H1 (cell line): ENCODE measurements at regions not wholly inside any gene's neighbourhood (a gene's known extent, or its start where the extent isn't known, plus 50 kb on each side); places are given as distances from the start of the nearest gene placed in this dataset.

ENCODE experiments used
- CTCF ChIA-PET: fragments of 300-600 bp; sonication (Branson Sonifier 250); formaldehyde crosslinking; loops from one replicate; lab custom pipeline; 2021; ENCODE audit not compliant: partially characterized antibody; lab: Charles Lee
- POLR2A ChIA-PET: fragments of 300-600 bp; sonication (Branson Sonifier 250); formaldehyde crosslinking; loops from one replicate; lab custom pipeline; 2021; ENCODE audit warnings: inconsistent platforms; ENCODE audit not compliant: partially characterized antibody; lab: Charles Lee
- DNase-seq, 2 experiments: peaks; one replicate each; pipeline versions ENCODE4 v3.0.0 to v3.0.0-alpha.2; 2010 to 2022; ENCODE audit warnings: low spot score in 2 of 2, low read depth in 1 of 2, mixed read lengths in 1 of 2
- FAIRE-seq: peaks from 2 replicates; lab custom pipeline; 2011; peaks lifted over from hg19 to GRCh38; lab: Jason Lieb, UNC
- H2AFZ ChIP-seq: 2 replicates; pipeline ENCODE4 v1.8.1; 2012; ENCODE audit warnings: low read length, inconsistent platforms
- H2AK5ac ChIP-seq: 2 replicates; pipeline ENCODE4 v1.6.1; 2013; ENCODE audit warnings: low read depth, low read length
- H2BK120ac ChIP-seq: replicated peaks from 2 replicates; pipeline ENCODE3; 2013; ENCODE audit warnings: low read depth, low read length, inconsistent platforms
- H2BK12ac ChIP-seq: 2 replicates; pipeline ENCODE4 v1.6.1; 2013; ENCODE audit warnings: low read depth, low read length
- H2BK15ac ChIP-seq: 2 replicates; pipeline ENCODE4 v1.6.1; 2013; ENCODE audit warnings: low read length
- H2BK20ac ChIP-seq: 2 replicates; pipeline ENCODE4 v1.6.1; 2013; ENCODE audit warnings: low read length
- H2BK5ac ChIP-seq: 2 replicates; pipeline ENCODE4 v1.6.1; 2013; ENCODE audit warnings: low read depth, low read length
- H3K14ac ChIP-seq: 2 replicates; pipeline ENCODE4 v1.6.1; 2013; ENCODE audit warnings: inconsistent platforms; ENCODE audit not compliant: insufficient read length
- H3K18ac ChIP-seq: 2 replicates; pipeline ENCODE4 v1.6.1; 2013; ENCODE audit warnings: low read length; ENCODE audit errors: extremely low read depth
- H3K23ac ChIP-seq: 2 replicates; pipeline ENCODE4 v1.6.1; 2013; ENCODE audit warnings: inconsistent platforms; ENCODE audit not compliant: insufficient read length
- H3K23me2 ChIP-seq: 2 replicates; pipeline ENCODE4 v1.6.1; 2013; ENCODE audit warnings: low read depth, low read length
- H3K27ac ChIP-seq: 2 replicates; pipeline ENCODE4 v1.6.1; 2011; ENCODE audit warnings: low read depth, low read length, inconsistent platforms
- H3K27me3 ChIP-seq, 4 experiments: replicated peaks in 1 of 4; 1 replicate in 1 of 4; 2 replicates in 3 of 4; pipeline versions ENCODE4 v1.6.1 to v1.8.1; 2011 to 2013; ENCODE audit warnings: low read length in 3 of 4, mild to moderate bottlenecking in 3 of 4, inconsistent platforms in 2 of 4, mixed read lengths in 2 of 4, moderate library complexity in 1 of 4; ENCODE audit not compliant: control insufficient read depth in 3 of 4, insufficient read depth in 3 of 4; ENCODE audit errors: extremely low read depth in 1 of 4
- H3K36me3 ChIP-seq, 4 experiments: 2 replicates each; pipeline versions ENCODE4 v1.6.1 to v1.8.1; 2011 to 2013; ENCODE audit warnings: mild to moderate bottlenecking in 4 of 4, low read length in 3 of 4, moderate library complexity in 2 of 4, control low read depth in 1 of 4, inconsistent platforms in 1 of 4; ENCODE audit not compliant: insufficient read depth in 4 of 4, control insufficient read depth in 2 of 4
- H3K4ac ChIP-seq: replicated peaks from 2 replicates; pipeline ENCODE3; 2013; ENCODE audit warnings: low read length, low read depth, mixed read lengths, inconsistent platforms; ENCODE audit not compliant: insufficient read length
- H3K4me1 ChIP-seq, 4 experiments: replicated peaks in 1 of 4; 1 replicate in 1 of 4; 2 replicates in 3 of 4; pipeline versions ENCODE4 v1.6.1 to v1.8.1; 2011 to 2013; ENCODE audit warnings: low read length in 3 of 4, inconsistent platforms in 2 of 4, mixed read lengths in 1 of 4; ENCODE audit not compliant: insufficient read depth in 4 of 4, control insufficient read depth in 3 of 4
- H3K4me2 ChIP-seq, 2 experiments: 2 replicates each; pipeline versions ENCODE4 v1.6.1 to v1.8.1; 2011 to 2013; ENCODE audit warnings: low read depth in 2 of 2, low read length in 2 of 2, control low read depth in 1 of 2, inconsistent platforms in 1 of 2, mild to moderate bottlenecking in 1 of 2; ENCODE audit not compliant: insufficient read depth in 1 of 2
- H3K4me3 ChIP-seq, 4 experiments: fragments of 200-600, 300-600 bp in 1 of 4; sonication (generic), shearing (Covaris generic), sonication (Bioruptor Twin) in 1 of 4; 2 replicates each; pipeline versions ENCODE4 v1.5.1 to v1.8.1; 2011 to 2016; ENCODE audit warnings: low read length in 4 of 4, low read depth in 3 of 4, control low read depth in 2 of 4, inconsistent platforms in 2 of 4, mild to moderate bottlenecking in 2 of 4, mixed read lengths in 1 of 4, moderate library complexity in 1 of 4; ENCODE audit not compliant: insufficient read depth in 2 of 4; ENCODE audit errors: extremely low read depth in 1 of 4
- H3K56ac ChIP-seq: replicated peaks from 2 replicates; pipeline ENCODE3; 2013; ENCODE audit warnings: low read depth, mild to moderate bottlenecking, mixed read lengths, low read length, inconsistent platforms; ENCODE audit not compliant: insufficient read length
- H3K79me1 ChIP-seq: 2 replicates; pipeline ENCODE4 v1.6.1; 2013; ENCODE audit warnings: low read depth, low read length, control low read depth
- H3K79me2 ChIP-seq, 2 experiments: 2 replicates each; pipeline versions ENCODE4 v1.6.1 to v1.8.1; 2012 to 2013; ENCODE audit warnings: low read length in 2 of 2, mild to moderate bottlenecking in 2 of 2, inconsistent platforms in 1 of 2; ENCODE audit not compliant: insufficient read depth in 2 of 2, control insufficient read depth in 1 of 2
- H3K9ac ChIP-seq, 4 experiments: replicated peaks in 1 of 4; 1 replicate in 1 of 4; 2 replicates in 3 of 4; pipeline versions ENCODE4 v1.6.1 to v1.8.1; 2011 to 2013; ENCODE audit warnings: low read depth in 3 of 4, low read length in 3 of 4, control low read depth in 2 of 4, mild to moderate bottlenecking in 2 of 4, moderate library complexity in 2 of 4, inconsistent platforms in 1 of 4; ENCODE audit errors: extremely low read depth in 1 of 4
- H3K9me3 ChIP-seq, 2 experiments: 2 replicates each; pipeline versions ENCODE4 v1.6.1 to v1.8.1; 2012 to 2013; ENCODE audit warnings: mild to moderate bottlenecking in 2 of 2, moderate library complexity in 2 of 2, control low read depth in 1 of 2, inconsistent platforms in 1 of 2, low read depth in 1 of 2, low read length in 1 of 2, mixed read lengths in 1 of 2; ENCODE audit not compliant: insufficient read depth in 2 of 2
- H4K20me1 ChIP-seq, 2 experiments: replicated peaks in 1 of 2; 2 replicates each; pipeline versions ENCODE3 to v1.8.1; 2011 to 2013; ENCODE audit warnings: inconsistent platforms in 2 of 2, low read length in 2 of 2, mild to moderate bottlenecking in 1 of 2; ENCODE audit not compliant: insufficient read depth in 2 of 2, control insufficient read depth in 1 of 2
- H4K5ac ChIP-seq: 2 replicates; pipeline ENCODE4 v1.6.1; 2013; ENCODE audit warnings: low read length, low read depth, mixed read lengths, inconsistent platforms; ENCODE audit not compliant: insufficient read length
- H4K8ac ChIP-seq: 2 replicates; pipeline ENCODE4 v1.8.0; 2013; ENCODE audit warnings: mild to moderate bottlenecking, moderate library complexity, low read length, inconsistent platforms; ENCODE audit not compliant: insufficient read depth; ENCODE audit errors: extremely low read depth
- H4K91ac ChIP-seq: replicated peaks from 2 replicates; pipeline ENCODE3; 2013; ENCODE audit warnings: low read length, mixed read lengths, inconsistent platforms; ENCODE audit not compliant: insufficient read length
- CHD2 ChIP-seq: IDR thresholded peaks from 2 replicates; pipeline ENCODE4 v1.6.1; 2012; ENCODE audit warnings: low read length, improper control_type of control experiment
- CTCF ChIP-seq, 3 experiments: IDR thresholded peaks; 1 replicate in 2 of 3; 2 replicates in 1 of 3; pipeline versions ENCODE4 v1.5.1 to v1.6.1; 2011; ENCODE audit warnings: low read length in 3 of 3, mild to moderate bottlenecking in 3 of 3, inconsistent platforms in 2 of 3, low read depth in 1 of 3, moderate library complexity in 1 of 3; ENCODE audit not compliant: insufficient read depth in 1 of 3; ENCODE audit errors: control extremely low read depth in 1 of 3
- GABPA ChIP-seq: IDR thresholded peaks from 2 replicates; pipeline ENCODE4 v1.6.1; 2011; ENCODE audit warnings: mild to moderate bottlenecking, low read length, moderate library complexity, borderline replicate concordance; ENCODE audit not compliant: insufficient read depth
- GTF2F1 ChIP-seq: IDR thresholded peaks from 2 replicates; pipeline ENCODE4 v1.6.1; 2012; ENCODE audit warnings: low read depth, low read length, improper control_type of control experiment, borderline replicate concordance
- KDM1A ChIP-seq: fragments of 200-600, 300-600 bp; sonication (generic); IDR thresholded peaks from 2 replicates; pipeline ENCODE4 v1.7.1; 2016; ENCODE audit warnings: mild to moderate bottlenecking, low read length, borderline replicate concordance
- POLR2AphosphoS5 ChIP-seq: IDR thresholded peaks from 2 replicates; pipeline ENCODE4 v1.6.1; 2011; ENCODE audit warnings: low read depth, low read length
- RFX5 ChIP-seq: IDR thresholded peaks from 2 replicates; pipeline ENCODE4 v1.6.1; 2011; ENCODE audit warnings: low read depth, low read length, improper control_type of control experiment, borderline replicate concordance
- RXRA ChIP-seq: IDR thresholded peaks from 2 replicates; pipeline ENCODE4 v1.6.1; 2011; ENCODE audit warnings: low read depth, mild to moderate bottlenecking, low read length, moderate library complexity; ENCODE audit not compliant: insufficient read depth
- SP4 ChIP-seq: IDR thresholded peaks from 2 replicates; pipeline ENCODE4 v1.6.1; 2012; ENCODE audit warnings: low read length, inconsistent platforms
- TAF1 ChIP-seq: IDR thresholded peaks from 2 replicates; pipeline ENCODE4 v1.6.1; 2011; ENCODE audit warnings: mild to moderate bottlenecking, low read depth, low read length
- WGBS, 2 experiments: shearing (Covaris generic) in 1 of 2; methylation state at CpG; one replicate each; pipeline versions ENCODE4 v1.1.6 to v1.1.7; 2013 to 2015; ENCODE audit warnings: low lambda C conversion rate in 2 of 2, mixed read lengths in 2 of 2, inconsistent platforms in 1 of 2, low coverage in 1 of 2, missing lambda C conversion rate in 1 of 2; ENCODE audit not compliant: insufficient replicate concordance in 2 of 2, insufficient coverage in 1 of 2, insufficient read length in 1 of 2; ENCODE audit errors: extremely low coverage in 1 of 2, missing lambda C conversion rate in 1 of 2; 5-methylcytosine and 5-hydroxymethylcytosine counted together
- TF ChIP-seq, protein P1 (sequence below): IDR thresholded peaks from 2 replicates; pipeline ENCODE4 v1.6.1; 2012; ENCODE audit warnings: low read length, inconsistent platforms

- POLR2A ChIA-PET = no interaction called here
- WGBS, 2 experiments = 95% methylated on average over 1 of the region's 1 CpG; no CpG with 5 or more reads in 1 of the 2 experiments
- peaks cover 0 to 10% (median 4%) of the 10 kb centered on the region in 4 experiments; a peak in 5 of 7 replicates for H3K4me1 ChIP-seq
- no peaks in the 10 kb centered on the region for H3K79me1 ChIP-seq
- H3K4me3 ChIP-seq = no peak overlapping the region
- H3K23me2 ChIP-seq = no peaks in the 10 kb centered on the region
- H2AK5ac ChIP-seq = no peak overlapping the region
- no peaks in the 10 kb centered on the region for H3K79me2 ChIP-seq
- no peak overlapping the region for H4K8ac ChIP-seq
- H3K36me3 ChIP-seq = no peaks in the 10 kb centered on the region; a peak in 1 of 8 replicates
- FAIRE-seq (no peak), DNase-seq (no peak)
- no peak overlapping the region for H4K5ac ChIP-seq
- no peak overlapping the region for H2AFZ ChIP-seq
- no peak overlapping the region for H3K9ac ChIP-seq
- H3K18ac ChIP-seq = no peak overlapping the region
- no peak overlapping the region for H3K23ac ChIP-seq
- H2BK5ac ChIP-seq = no peak overlapping the region
- H3K4me2 ChIP-seq = no peak overlapping the region
- H2BK12ac ChIP-seq = no peak overlapping the region
- H4K20me1 ChIP-seq = no peaks in the 10 kb centered on the region
- H4K91ac ChIP-seq = no peak overlapping the region
- CTCF ChIA-PET = no interaction called here
- no peak overlapping the region for H3K27ac ChIP-seq
- H3K4ac ChIP-seq = no peak overlapping the region
- H2BK15ac ChIP-seq = no peak overlapping the region
- no peaks in the 10 kb centered on the region for H3K9me3 ChIP-seq
- no peak overlapping the region for H3K14ac ChIP-seq
- H2BK20ac ChIP-seq = no peak overlapping the region
- H3K27me3 ChIP-seq = no peaks in the 10 kb centered on the region
- H3K56ac ChIP-seq = no peak overlapping the region
- H2BK120ac ChIP-seq = no peak overlapping the region
- TF ChIP-seq GTF2F1 = no peak
- no peak for TF ChIP-seq POLR2AphosphoS5
- no peak for TF ChIP-seq GABPA
- TF ChIP-seq RXRA = no peak
- TF ChIP-seq CHD2 = no peak
- TF ChIP-seq SP4 = no peak
- no peak for TF ChIP-seq CTCF (IDR thresholded peaks at IDR 0.05; ENCODE audit: control extremely low read depth in 1 of 3, insufficient read depth in 1 of 3, low read depth in 1 of 3, low read length in 3 of 3)
- TF ChIP-seq KDM1A = no peak
- no peak for TF ChIP-seq TAF1
- TF ChIP-seq RFX5 = no peak
- TF ChIP-seq, protein P1, sequence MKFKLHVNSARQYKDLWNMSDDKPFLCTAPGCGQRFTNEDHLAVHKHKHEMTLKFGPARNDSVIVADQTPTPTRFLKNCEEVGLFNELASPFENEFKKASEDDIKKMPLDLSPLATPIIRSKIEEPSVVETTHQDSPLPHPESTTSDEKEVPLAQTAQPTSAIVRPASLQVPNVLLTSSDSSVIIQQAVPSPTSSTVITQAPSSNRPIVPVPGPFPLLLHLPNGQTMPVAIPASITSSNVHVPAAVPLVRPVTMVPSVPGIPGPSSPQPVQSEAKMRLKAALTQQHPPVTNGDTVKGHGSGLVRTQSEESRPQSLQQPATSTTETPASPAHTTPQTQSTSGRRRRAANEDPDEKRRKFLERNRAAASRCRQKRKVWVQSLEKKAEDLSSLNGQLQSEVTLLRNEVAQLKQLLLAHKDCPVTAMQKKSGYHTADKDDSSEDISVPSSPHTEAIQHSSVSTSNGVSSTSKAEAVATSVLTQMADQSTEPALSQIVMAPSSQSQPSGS = no peak
Observed at GRCh38 chr18:61669320-61669719, 223.5 kb downstream of the RNF152 start.
